ENCODE measurements at regions not wholly inside any gene's neighbourhood (a gene's known extent, or its start where the extent isn't known, plus 50 kb on each side); places are given as distances from the start of the nearest gene placed in this dataset.

GRCh38 chr1:56218023-56218422 lies 361.3 kb downstream of the PLPP3 start:
- no peaks in the 10 kb centered on the region for H3K9me3 ChIP-seq (ENCODE audit: control insufficient read depth, insufficient read depth, low read length)
- DNase-seq (ENCODE audit: low read depth, low spot score) = no peak
- CTCF ChIA-PET = no interaction called here
- POLR2A ChIA-PET = no interaction called here
- no peak overlapping the region for H3K4me3 ChIP-seq (ENCODE audit: low read depth, low read length)
- H3K27me3 ChIP-seq (ENCODE audit: control insufficient read depth, insufficient read depth, low read length) = no peaks in the 10 kb centered on the region
- H3K27ac ChIP-seq (ENCODE audit: low read depth, low read length) = no peak overlapping the region
- TF ChIP-seq CTCF (IDR thresholded peaks at IDR 0.05; ENCODE audit: low read depth, low read length) = no peak

GRCh38 chr1:56216218-56216617 lies 363.1 kb downstream of the PLPP3 start:
- CTCF ChIA-PET = no interaction called here
- no peaks in the 10 kb centered on the region for H3K9me3 ChIP-seq (ENCODE audit: control insufficient read depth, insufficient read depth, low read length)
- H3K4me3 ChIP-seq (ENCODE audit: low read depth, low read length) = no peak overlapping the region
- no peak overlapping the region for H3K27ac ChIP-seq (ENCODE audit: low read depth, low read length)
- no peak for DNase-seq (ENCODE audit: low read depth, low spot score)
- POLR2A ChIA-PET = interaction anchor here (0.7 kb wide), 1 partner anchor 50 kb away, joined by 5 read pairs; no protein-coding TSS in a partner anchor
- TF ChIP-seq CTCF (IDR thresholded peaks at IDR 0.05; ENCODE audit: low read depth, low read length) = no peak
- H3K27me3 ChIP-seq (ENCODE audit: control insufficient read depth, insufficient read depth, low read length) = no peaks in the 10 kb centered on the region

GRCh38 chr1:56215771-56216170 lies 363.6 kb downstream of the PLPP3 start:
- Histone ChIP-seq H3K9me3 (ENCODE audit: control insufficient read depth, insufficient read depth, low read length) (no peaks in the 10 kb centered on the region), H3K4me3 (ENCODE audit: low read depth, low read length) (no peak overlapping the region), H3K27me3 (ENCODE audit: control insufficient read depth, insufficient read depth, low read length) (no peaks in the 10 kb centered on the region), H3K27ac (ENCODE audit: low read depth, low read length) (no peak overlapping the region)
- no peak for DNase-seq (ENCODE audit: low read depth, low spot score)
- TF ChIP-seq CTCF (IDR thresholded peaks at IDR 0.05; ENCODE audit: low read depth, low read length) = no peak
- ChIA-PET CTCF (no interaction called here), POLR2A (no interaction called here)

GRCh38 chr1:56215086-56215485 lies 364.3 kb downstream of the PLPP3 start:
- no peaks in the 10 kb centered on the region for H3K27me3 ChIP-seq (ENCODE audit: control insufficient read depth, insufficient read depth, low read length)
- H3K9me3 ChIP-seq (ENCODE audit: control insufficient read depth, insufficient read depth, low read length) = no peaks in the 10 kb centered on the region
- no peak for TF ChIP-seq CTCF (IDR thresholded peaks at IDR 0.05; ENCODE audit: low read depth, low read length)
- ChIA-PET POLR2A (no interaction called here), CTCF (no interaction called here)
- DNase-seq (ENCODE audit: low read depth, low spot score) = no peak
- H3K4me3 ChIP-seq (ENCODE audit: low read depth, low read length) = no peak overlapping the region
- H3K27ac ChIP-seq (ENCODE audit: low read depth, low read length) = no peak overlapping the region

GRCh38 chr1:56213068-56213467 lies 366.3 kb downstream of the PLPP3 start:
- Histone ChIP-seq H3K9me3 (ENCODE audit: control insufficient read depth, insufficient read depth, low read length) (no peaks in the 10 kb centered on the region), H3K4me3 (ENCODE audit: low read depth, low read length) (no peak overlapping the region), H3K27ac (ENCODE audit: low read depth, low read length) (no peak overlapping the region), H3K27me3 (ENCODE audit: control insufficient read depth, insufficient read depth, low read length) (no peaks in the 10 kb centered on the region)
- TF ChIP-seq CTCF (IDR thresholded peaks at IDR 0.05; ENCODE audit: low read depth, low read length) = no peak
- ChIA-PET POLR2A (no interaction called here), CTCF (no interaction called here)
- no peak for DNase-seq (ENCODE audit: low read depth, low spot score)
